Sigmoid colon (tissue), 6 donors: ENCODE measurements at regions not wholly inside any gene's neighbourhood (a gene's known extent, or its start where the extent isn't known, plus 50 kb on each side); places are given as distances from the start of the nearest gene placed in this dataset.

Experiments
- DNase-seq: peaks from one replicate; pipeline ENCODE4 v3.0.0-alpha.2; 2019
- H3K27ac ChIP-seq, 4 donors: fragments of 200-600 bp; sonication (generic); one replicate each; pipeline ENCODE4 v1.5.1; 2016 to 2019; ENCODE audit warnings: mild to moderate bottlenecking in 1 of 4
- H3K27me3 ChIP-seq, 3 donors: fragments of 200-600 bp; sonication (generic); one replicate each; pipeline ENCODE4 v1.5.1; 2019; ENCODE audit warnings: mild to moderate bottlenecking in 1 of 3
- H3K36me3 ChIP-seq, 4 donors: fragments of 200-600 bp; sonication (generic); one replicate each; pipeline ENCODE4 v1.5.1; 2016 to 2019
- H3K4me1 ChIP-seq, 4 donors: fragments of 200-600 bp; sonication (generic); one replicate each; pipeline ENCODE4 v1.5.1; 2017 to 2019
- H3K4me3 ChIP-seq, 4 donors: fragments of 200-600 bp; sonication (generic); one replicate each; pipeline ENCODE4 v1.5.1; 2017 to 2019; ENCODE audit warnings: mild to moderate bottlenecking in 2 of 4, moderate library complexity in 1 of 4
- H3K9me3 ChIP-seq, 4 donors: fragments of 200-600 bp in 3 of 4; sonication (generic) in 3 of 4; one replicate each; pipeline versions ENCODE4 v1.5.1 to v1.6.1; 2013 to 2019
- CTCF ChIP-seq, 4 experiments: fragments of 450-650 bp in 3 of 4; fragments of 200-600 bp in 1 of 4; IDR thresholded peaks; one replicate each; pipeline ENCODE4 v1.5.1; 2016 to 2019; ENCODE audit warnings: antibody characterized with exemption in 4 of 4, mild to moderate bottlenecking in 3 of 4, moderate library complexity in 2 of 4
- EP300 ChIP-seq, 4 donors: sonication (generic); formaldehyde crosslinking; IDR thresholded peaks; one replicate each; pipeline ENCODE4 v1.6.1; 2017; ENCODE audit warnings: antibody characterized with exemption in 4 of 4
- POLR2A ChIP-seq, 2 donors: fragments of 450-650 bp; IDR thresholded peaks; one replicate each; pipeline ENCODE4 v1.6.1; 2016; ENCODE audit warnings: antibody characterized with exemption in 2 of 2, mild to moderate bottlenecking in 2 of 2, moderate library complexity in 2 of 2
- POLR2AphosphoS5 ChIP-seq, 4 donors: sonication (generic); formaldehyde crosslinking; IDR thresholded peaks; one replicate each; pipeline ENCODE4 v1.6.1; 2017; ENCODE audit warnings: antibody characterized with exemption in 4 of 4
- WGBS, 2 donors: extraction: QIAGEN DNeasy Blood & Tissue Kit; methylation state at CpG; one replicate each; pipeline ENCODE4 v1.1.7; 2013; 5-methylcytosine and 5-hydroxymethylcytosine counted together
- intact Hi-C: fragments of 100-400 bp; cut with DNase I; formaldehyde crosslinking; loops from one replicate; pipeline ENCODE4 v1.15.1; 2023
- donor health status: healthy with polysubstance abuse.
- donor health status: healthy.

- no peak for DNase-seq
- Histone ChIP-seq H3K36me3 (no peaks in the 10 kb centered on the region), H3K4me3 (no peak overlapping the region), H3K4me1 (no peaks in the 10 kb centered on the region), H3K27ac (no peak overlapping the region), H3K27me3 (no peaks in the 10 kb centered on the region), H3K9me3 (no peaks in the 10 kb centered on the region)
- WGBS, 2 donors, result 71 to 84% methylated on average over 2 of the region's 2 CpGs
- TF ChIP-seq POLR2AphosphoS5 (IDR thresholded peaks at IDR 0.05) (no peak), CTCF (IDR thresholded peaks at IDR 0.05) (no peak), EP300 (IDR thresholded peaks at IDR 0.05) (no peak), POLR2A (IDR thresholded peaks at IDR 0.05) (no peak)
- intact Hi-C loops, result no loop called here
Measured at GRCh38 chr5:102089883-102090282, 206.2 kb downstream of the SLCO4C1 start.

- Histone ChIP-seq H3K9me3 (peaks cover 0 to 2% (median 0%) of the 10 kb centered on the region in 4 donors), H3K36me3 (no peaks in the 10 kb centered on the region), H3K27me3 (no peaks in the 10 kb centered on the region), H3K4me3 (no peak overlapping the region), H3K27ac (no peak overlapping the region), H3K4me1 (no peaks in the 10 kb centered on the region)
- intact Hi-C loops, result no loop called here
- no peak for DNase-seq
- TF ChIP-seq POLR2AphosphoS5 (IDR thresholded peaks at IDR 0.05), result no peak
- TF ChIP-seq EP300 (IDR thresholded peaks at IDR 0.05), result no peak
- TF ChIP-seq CTCF (IDR thresholded peaks at IDR 0.05), result no peak
- no peak for TF ChIP-seq POLR2A (IDR thresholded peaks at IDR 0.05)
- 69 to 85% methylated on average over 2 of the region's 2 CpGs for WGBS, 2 donors
Measured at GRCh38 chr5:102087906-102088305, 208.2 kb downstream of the SLCO4C1 start.

- H3K27ac ChIP-seq, result no peak overlapping the region
- no peaks in the 10 kb centered on the region for H3K4me1 ChIP-seq
- H3K9me3 ChIP-seq, result peaks cover 0 to 2% (median 0%) of the 10 kb centered on the region in 4 donors
- H3K27me3 ChIP-seq, result no peaks in the 10 kb centered on the region
- no peak for TF ChIP-seq CTCF (IDR thresholded peaks at IDR 0.05)
- no peak for TF ChIP-seq POLR2AphosphoS5 (IDR thresholded peaks at IDR 0.05)
- no peak for TF ChIP-seq POLR2A (IDR thresholded peaks at IDR 0.05)
- TF ChIP-seq EP300 (IDR thresholded peaks at IDR 0.05), result no peak
- no peaks in the 10 kb centered on the region for H3K36me3 ChIP-seq
- 8 to 48% methylated on average over 1 of the region's 1 CpG for WGBS, 2 donors
- H3K4me3 ChIP-seq, result no peak overlapping the region
- no peak for DNase-seq
- intact Hi-C loops, result no loop called here
Measured at GRCh38 chr5:102080288-102080687, 215.8 kb downstream of the SLCO4C1 start.

GRCh38 chr5:102077920-102078319 is 218.2 kb downstream of the SLCO4C1 start:
- 83 to 86% methylated on average over 5 of the region's 5 CpGs for WGBS, 2 donors
- intact Hi-C loops, result no loop called here
- TF ChIP-seq POLR2A (IDR thresholded peaks at IDR 0.05) (no peak), CTCF (IDR thresholded peaks at IDR 0.05) (no peak), EP300 (IDR thresholded peaks at IDR 0.05) (no peak), POLR2AphosphoS5 (IDR thresholded peaks at IDR 0.05) (no peak)

GRCh38 chr5:102069974-102070373 is 226.1 kb downstream of the SLCO4C1 start:
- H3K27me3 ChIP-seq, result no peaks in the 10 kb centered on the region
- intact Hi-C loops, result no loop called here
- no peak overlapping the region for H3K4me3 ChIP-seq
- H3K36me3 ChIP-seq, result no peaks in the 10 kb centered on the region
- no peaks in the 10 kb centered on the region for H3K4me1 ChIP-seq
- 78 to 85% methylated on average over 3 of the region's 3 CpGs for WGBS, 2 donors
- no peak for DNase-seq
- H3K9me3 ChIP-seq, result no peaks in the 10 kb centered on the region
- no peak overlapping the region for H3K27ac ChIP-seq
- TF ChIP-seq POLR2AphosphoS5 (IDR thresholded peaks at IDR 0.05) (no peak), CTCF (IDR thresholded peaks at IDR 0.05) (no peak), POLR2A (IDR thresholded peaks at IDR 0.05) (no peak), EP300 (IDR thresholded peaks at IDR 0.05) (no peak)

More at GRCh38 chr5:102077920-102078319, 218.2 kb downstream of the SLCO4C1 start:
- Histone ChIP-seq H3K27me3 (no peaks in the 10 kb centered on the region), H3K36me3 (no peaks in the 10 kb centered on the region), H3K9me3 (no peaks in the 10 kb centered on the region), H3K4me1 (no peaks in the 10 kb centered on the region), H3K27ac (no peak overlapping the region), H3K4me3 (no peak overlapping the region)
- no peak for DNase-seq
